IMR-90 (cell line): ENCODE measurements at regions not wholly inside any gene's neighbourhood (a gene's known extent, or its start where the extent isn't known, plus 50 kb on each side); places are given as distances from the start of the nearest gene placed in this dataset.
"Not testable (repeated sequence)": the region's sequence is repeated elsewhere in the genome, so short reads cannot be mapped to it uniquely, and the experiment has no call there.

Experiments used
- ATAC-seq: fragments of 200-7000 bp; cut with Tn5 transposase; 2 replicates; pipeline ENCODE4 v1.9.1; 2020; ENCODE audit warnings: low read depth, mild to moderate bottlenecking, moderate library complexity
- BruUV-seq: library from RNA; stranded (reverse); fragments of 400-500 nt; replicated peaks from 2 replicates; lab custom pipeline; 2021; lab: Mats Ljungman, UMichigan
- CTCF ChIA-PET: fragments of 300-600 bp; formaldehyde crosslinking; extraction: SDS; loops from one replicate; lab custom pipeline; 2021; ENCODE audit warnings: antibody characterized with exemption; lab: Yijun Ruan, JAX
- POLR2A ChIA-PET: fragments of 300-600 bp; sonication (Branson Sonifier 250); formaldehyde crosslinking; loops from one replicate; lab custom pipeline; 2022; ENCODE audit warnings: antibody characterized with exemption; ENCODE audit not compliant: unreplicated experiment; lab: Charles Lee
- DNase-seq: peaks from one replicate; pipeline ENCODE4 v3.0.0; 2013
- H2AFZ ChIP-seq: replicated peaks from 2 replicates; pipeline ENCODE3; 2013; ENCODE audit warnings: low read length, mild to moderate bottlenecking; ENCODE audit not compliant: poor library complexity
- H2AK5ac ChIP-seq: 2 replicates; pipeline ENCODE4 v1.6.1; 2013; ENCODE audit warnings: low read depth, low read length, inconsistent platforms
- H2AK9ac ChIP-seq: replicated peaks from 2 replicates; pipeline ENCODE3; 2013; ENCODE audit warnings: mild to moderate bottlenecking, low read depth, low read length, moderate library complexity; ENCODE audit not compliant: poor library complexity
- H2BK120ac ChIP-seq: 2 replicates; pipeline ENCODE4 v1.6.1; 2013; ENCODE audit warnings: low read depth, low read length, inconsistent platforms
- H2BK15ac ChIP-seq: 3 replicates; pipeline ENCODE4 v1.6.1; 2013; ENCODE audit warnings: low read depth, low read length, inconsistent platforms
- H2BK20ac ChIP-seq: 2 replicates; pipeline ENCODE4 v1.6.1; 2013; ENCODE audit warnings: low read depth, mild to moderate bottlenecking, inconsistent platforms, low read length, moderate library complexity
- H2BK5ac ChIP-seq: 2 replicates; pipeline ENCODE4 v1.6.1; 2013; ENCODE audit warnings: mild to moderate bottlenecking, low read depth, low read length, inconsistent platforms; ENCODE audit not compliant: poor library complexity, severe bottlenecking
- H3K14ac ChIP-seq: replicated peaks from 2 replicates; pipeline ENCODE4 v1.6.1; 2013; ENCODE audit warnings: low read depth, low read length, inconsistent platforms
- H3K18ac ChIP-seq: 2 replicates; pipeline ENCODE4 v1.6.1; 2013; ENCODE audit warnings: low read depth, low read length, control low read depth
- H3K23ac ChIP-seq: 2 replicates; pipeline ENCODE4 v1.6.1; 2013; ENCODE audit warnings: low read depth, low read length, inconsistent platforms
- H3K27ac ChIP-seq: 2 replicates; pipeline ENCODE4 v1.5.1; 2013; ENCODE audit warnings: mild to moderate bottlenecking, control low read depth, low read length; ENCODE audit not compliant: insufficient read depth
- H3K27me3 ChIP-seq: 2 replicates; pipeline ENCODE4 v1.6.1; 2013; ENCODE audit warnings: low read length; ENCODE audit not compliant: control insufficient read depth, insufficient read depth
- H3K36me3 ChIP-seq: 2 replicates; pipeline ENCODE4 v1.6.1; 2013; ENCODE audit warnings: low read length, mixed read lengths; ENCODE audit not compliant: control insufficient read depth, insufficient read depth
- H3K4ac ChIP-seq: 2 replicates; pipeline ENCODE4 v1.6.1; 2013; ENCODE audit warnings: low read depth, low read length, inconsistent platforms
- H3K4me1 ChIP-seq: 2 replicates; pipeline ENCODE4 v1.6.1; 2013; ENCODE audit warnings: low read length, mixed read lengths; ENCODE audit not compliant: control insufficient read depth, insufficient read depth
- H3K4me2 ChIP-seq: 2 replicates; pipeline ENCODE4 v1.6.1; 2013; ENCODE audit warnings: low read depth, mild to moderate bottlenecking, control low read depth, low read length, moderate library complexity
- H3K4me3 ChIP-seq: 2 replicates; pipeline ENCODE4 v1.5.1; 2013; ENCODE audit warnings: low read depth, mild to moderate bottlenecking, control low read depth, low read length, moderate library complexity; ENCODE audit not compliant: insufficient read depth
- H3K56ac ChIP-seq: 2 replicates; pipeline ENCODE4 v1.6.1; 2013; ENCODE audit warnings: low read length, inconsistent platforms; ENCODE audit not compliant: insufficient read depth; ENCODE audit errors: extremely low read depth
- H3K79me1 ChIP-seq, 2 experiments: 2 replicates each; pipeline ENCODE4 v1.6.1; 2013; ENCODE audit warnings: low read length in 2 of 2, inconsistent platforms in 1 of 2, low read depth in 1 of 2
- H3K9ac ChIP-seq: 2 replicates; pipeline ENCODE4 v1.6.1; 2013; ENCODE audit warnings: low read depth, low read length, control low read depth
- H3K9me1 ChIP-seq: 2 replicates; pipeline ENCODE4 v1.6.1; 2013; ENCODE audit warnings: low read length, inconsistent platforms; ENCODE audit not compliant: insufficient read depth
- H3K9me3 ChIP-seq: 2 replicates; pipeline ENCODE4 v1.6.1; 2013; ENCODE audit warnings: low read length; ENCODE audit not compliant: control insufficient read depth, insufficient read depth
- H4K20me1 ChIP-seq: 2 replicates; pipeline ENCODE4 v1.6.1; 2013; ENCODE audit warnings: low read length, inconsistent platforms; ENCODE audit not compliant: insufficient read depth
- H4K5ac ChIP-seq: 2 replicates; pipeline ENCODE4 v1.6.1; 2013; ENCODE audit warnings: mild to moderate bottlenecking, low read depth, low read length, control low read depth
- H4K8ac ChIP-seq, 2 experiments: 2 replicates each; pipeline ENCODE4 v1.6.1; 2013; ENCODE audit warnings: low read depth in 2 of 2, low read length in 2 of 2, control low read depth in 1 of 2, inconsistent platforms in 1 of 2
- H4K91ac ChIP-seq: 2 replicates; pipeline ENCODE4 v1.6.1; 2013; ENCODE audit warnings: low read depth, low read length, inconsistent platforms; ENCODE audit not compliant: insufficient read depth
- dilution Hi-C: fragments of 300-500 bp; cut with HindIII; formaldehyde crosslinking; loops from one replicate; pipeline ENCODE4 v1.14.3; 2018; ENCODE audit warnings: low sequenced_read_pairs; ENCODE audit not compliant: unreplicated experiment
- in situ Hi-C: fragments of 300-500 bp; cut with MboI; formaldehyde crosslinking; loops from 3 replicates; pipeline ENCODE4 v1.14.3; 2019; ENCODE audit warnings: low sequenced_read_pairs, inconsistent platforms, mixed read lengths
- intact Hi-C: fragments of 100-400 bp; cut with micrococcal nuclease; formaldehyde crosslinking; loops from 2 replicates; pipeline ENCODE4 v1.10.0; 2022

- in situ Hi-C loops, dilution Hi-C loops, H3K27me3 ChIP-seq, H2BK5ac ChIP-seq, H3K14ac ChIP-seq, H4K8ac ChIP-seq, H3K4me2 ChIP-seq, H3K9me1 ChIP-seq, intact Hi-C loops, H2AK9ac ChIP-seq, H3K4ac ChIP-seq, H3K9ac ChIP-seq, H3K79me1 ChIP-seq, H3K27ac ChIP-seq, H3K23ac ChIP-seq, H2BK20ac ChIP-seq, H3K18ac ChIP-seq, H3K56ac ChIP-seq, H2BK120ac ChIP-seq, DNase-seq, H3K36me3 ChIP-seq, BruUV-seq, H4K91ac ChIP-seq, H3K9me3 ChIP-seq, H2BK15ac ChIP-seq, H2AK5ac ChIP-seq, CTCF ChIA-PET, H3K4me3 ChIP-seq, H3K4me1 ChIP-seq, POLR2A ChIA-PET, H4K20me1 ChIP-seq, H2AFZ ChIP-seq, ATAC-seq, H4K5ac ChIP-seq: not testable (repeated sequence)
Observed at GRCh38 chr10:38386869-38387268, 292.7 kb downstream of the ZNF37A start.
